NCI-H2227 treated with DMSO at 0.1 percent for 48 hours (cell line): ENCODE measurements at regions not wholly inside any gene's neighbourhood (a gene's known extent, or its start where the extent isn't known, plus 50 kb on each side); places are given as distances from the start of the nearest gene placed in this dataset.
"Not testable (repeated sequence)": the region's sequence is repeated elsewhere in the genome, so short reads cannot be mapped to it uniquely, and the experiment has no call there.

Experiments
- DNase-seq: peaks from one replicate; lab custom pipeline; 2025; lab: John Stamatoyannopoulos, UW

DNA sequence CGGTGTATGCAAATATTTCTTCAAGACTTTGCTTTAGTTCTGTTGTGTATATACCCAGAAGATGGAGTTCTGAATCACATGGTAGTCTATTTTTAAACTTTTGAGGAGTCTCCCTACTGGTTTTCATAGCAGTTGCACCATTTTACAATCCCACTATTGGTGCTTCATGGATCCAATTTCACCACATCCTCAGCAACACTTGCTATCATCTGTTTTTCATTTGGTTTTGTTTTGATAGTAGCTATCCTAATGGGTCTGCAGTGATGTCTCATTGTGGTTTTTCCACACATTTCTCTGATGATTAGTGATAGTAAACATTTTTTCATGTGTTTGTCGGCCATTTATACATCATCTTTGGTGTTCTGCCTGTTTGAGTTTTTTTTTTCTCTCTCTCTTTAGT, 1339.3 kb downstream of the EFNA5 start:
- no peak for DNase-seq

DNA sequence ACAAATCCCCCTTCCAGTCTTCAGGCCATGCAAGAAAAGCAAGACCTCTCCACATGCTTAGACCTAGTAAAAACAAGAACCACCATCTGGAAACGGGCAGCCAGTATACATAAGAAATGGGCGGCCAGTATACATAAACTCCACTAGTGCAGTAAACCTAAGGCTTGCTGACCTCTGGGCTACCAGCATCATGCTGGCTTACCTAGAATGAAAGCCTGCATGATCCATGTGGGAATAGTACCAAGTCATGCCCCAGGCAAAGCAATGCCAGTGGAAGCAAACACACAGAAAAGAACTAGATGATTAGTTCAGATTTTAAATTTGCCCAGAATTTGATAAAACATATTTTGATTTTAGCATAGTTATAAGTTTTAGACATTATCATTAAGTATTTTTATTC, 1346.4 kb downstream of the EFNA5 start:
- no peak for DNase-seq

GRCh38 chr5:106321242-106321641, 1349.5 kb downstream of the EFNA5 start:
- no peak for DNase-seq

- no peak for DNase-seq
These were observed 1356.4 kb downstream of the EFNA5 start for GRCh38 chr5:106314221-106314824.

DNA sequence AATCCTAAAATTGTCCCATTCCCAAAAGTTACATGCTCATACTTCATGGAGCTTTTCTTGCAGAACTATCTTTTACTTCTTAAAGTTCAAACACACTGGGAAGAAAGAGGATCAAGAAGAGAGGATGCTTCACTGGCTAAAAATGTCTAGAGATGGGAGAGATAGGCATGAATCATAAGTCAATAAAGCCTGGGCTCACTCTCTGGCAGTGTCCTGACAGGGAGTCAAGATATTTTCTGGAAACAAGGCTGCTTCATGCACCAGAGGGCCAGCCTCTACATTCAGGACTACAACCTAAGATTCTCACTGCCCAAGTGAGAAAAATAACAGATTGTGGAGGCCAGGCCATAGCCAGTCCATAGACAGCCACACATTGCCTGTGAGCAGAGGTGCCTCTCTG, 1358.4 kb downstream of the EFNA5 start:
- no peak for DNase-seq

GRCh38 chr5:106311230-106311915, 1359.4 kb downstream of the EFNA5 start:
- DNase-seq, result peak; percentile 28

- no peak for DNase-seq
These were observed 1363.5 kb downstream of the EFNA5 start for GRCh38 chr5:106307265-106307664.

- no peak for DNase-seq
These were observed 1364.3 kb downstream of the EFNA5 start for GRCh38 chr5:106306313-106307028.

DNA sequence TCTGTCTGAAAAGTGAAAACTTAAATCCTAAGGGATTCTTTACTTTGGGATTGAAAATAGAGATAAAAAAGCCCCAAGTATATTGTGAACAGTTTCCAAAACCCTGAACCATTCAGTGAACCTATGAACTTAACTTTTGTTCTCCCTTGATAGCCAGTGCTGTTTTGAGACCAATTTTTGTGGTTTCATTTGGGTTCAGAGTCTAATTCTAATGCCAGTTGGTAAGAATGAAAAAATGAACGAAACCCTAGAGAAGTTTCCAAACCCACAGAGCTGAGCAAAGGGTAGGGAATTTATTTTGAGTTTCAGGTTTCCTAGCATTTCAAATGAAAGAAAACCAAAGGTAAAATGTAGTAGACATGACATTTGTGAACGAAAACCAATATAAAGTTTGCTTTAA, 1366.8 kb downstream of the EFNA5 start:
- no peak for DNase-seq

DNA sequence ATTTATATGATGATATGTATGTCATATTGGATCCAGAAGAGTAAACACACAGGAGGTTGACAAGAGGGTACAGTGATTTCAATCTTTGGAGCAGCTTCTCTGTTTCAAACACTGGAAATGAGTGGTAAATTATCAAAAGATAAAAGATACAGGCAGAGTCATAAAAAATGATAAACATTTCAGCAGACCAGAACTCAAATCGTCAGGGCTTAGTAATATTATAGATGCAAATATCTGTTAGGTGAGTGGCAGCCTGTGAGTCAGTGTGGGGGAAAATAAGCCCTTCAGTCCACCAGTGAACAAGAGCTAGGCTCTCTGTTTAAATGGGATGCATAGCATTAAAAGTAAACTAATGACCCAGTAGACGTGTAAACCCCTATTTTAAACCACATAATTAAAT, 1378.1 kb downstream of the EFNA5 start:
- no peak for DNase-seq

GRCh38 chr5:106290841-106291240, 1379.9 kb downstream of the EFNA5 start:
- DNase-seq, result no peak

DNA sequence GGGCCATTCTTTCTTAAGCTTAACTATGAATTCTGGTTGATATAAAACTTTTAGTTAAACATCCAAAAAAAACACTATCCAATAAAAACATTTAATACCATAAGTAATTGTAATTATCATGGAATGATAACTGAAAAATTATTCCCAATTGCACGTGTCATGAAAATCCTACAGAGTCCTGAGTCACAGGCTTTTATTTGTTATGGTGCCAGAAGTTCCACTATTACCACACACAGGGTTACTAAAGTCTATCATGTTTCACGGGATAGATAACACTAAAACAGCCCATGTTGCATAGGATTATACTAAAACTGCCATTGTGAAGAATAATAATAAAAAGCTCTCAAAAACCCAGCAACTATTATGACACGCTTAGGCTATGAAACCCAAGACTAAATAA, 1381.8 kb downstream of the EFNA5 start:
- DNase-seq, result no peak

DNA sequence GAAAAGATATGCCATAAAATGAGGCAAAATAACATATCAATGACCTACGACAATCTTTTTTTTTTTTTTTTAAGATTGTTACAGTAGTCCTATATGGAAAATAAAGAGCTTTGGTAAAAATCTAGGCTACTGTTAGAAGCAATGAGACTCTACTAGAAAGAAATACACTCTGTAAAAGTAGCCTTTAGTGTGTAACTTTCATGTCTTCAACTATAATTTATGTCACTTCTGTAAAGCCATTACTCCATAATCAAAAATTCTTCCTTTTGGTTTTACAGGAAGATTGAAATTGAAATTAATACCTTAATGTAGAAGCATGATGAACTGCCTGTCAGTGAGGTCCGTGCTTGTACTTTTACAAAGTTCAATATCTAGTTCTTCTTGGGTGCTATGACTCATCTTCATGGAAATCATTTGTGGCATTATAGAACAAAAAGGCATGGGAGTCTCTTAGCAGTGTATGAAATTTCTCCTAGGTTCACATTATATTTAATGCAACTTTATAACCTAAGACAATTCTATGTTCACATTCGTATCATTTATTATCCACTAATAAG, 1393.1 kb downstream of the EFNA5 start:
- DNase-seq, result no peak

GRCh38 chr5:106269252-106269843, 1401.4 kb downstream of the EFNA5 start:
- no peak for DNase-seq

- DNase-seq, result no peak
These were observed 1403.5 kb downstream of the EFNA5 start for GRCh38 chr5:106267256-106267655.

GRCh38 chr5:106262395-106262794, 1408.3 kb downstream of the EFNA5 start:
- DNase-seq, result no peak

GRCh38 chr5:106259431-106260090, 1411.2 kb downstream of the EFNA5 start:
- not testable (repeated sequence) for DNase-seq

- DNase-seq, result no peak
These were observed 1412.1 kb downstream of the EFNA5 start for GRCh38 chr5:106258591-106259125.

- no peak for DNase-seq
These were observed 1416.0 kb downstream of the EFNA5 start for GRCh38 chr5:106254784-106255183.

DNA sequence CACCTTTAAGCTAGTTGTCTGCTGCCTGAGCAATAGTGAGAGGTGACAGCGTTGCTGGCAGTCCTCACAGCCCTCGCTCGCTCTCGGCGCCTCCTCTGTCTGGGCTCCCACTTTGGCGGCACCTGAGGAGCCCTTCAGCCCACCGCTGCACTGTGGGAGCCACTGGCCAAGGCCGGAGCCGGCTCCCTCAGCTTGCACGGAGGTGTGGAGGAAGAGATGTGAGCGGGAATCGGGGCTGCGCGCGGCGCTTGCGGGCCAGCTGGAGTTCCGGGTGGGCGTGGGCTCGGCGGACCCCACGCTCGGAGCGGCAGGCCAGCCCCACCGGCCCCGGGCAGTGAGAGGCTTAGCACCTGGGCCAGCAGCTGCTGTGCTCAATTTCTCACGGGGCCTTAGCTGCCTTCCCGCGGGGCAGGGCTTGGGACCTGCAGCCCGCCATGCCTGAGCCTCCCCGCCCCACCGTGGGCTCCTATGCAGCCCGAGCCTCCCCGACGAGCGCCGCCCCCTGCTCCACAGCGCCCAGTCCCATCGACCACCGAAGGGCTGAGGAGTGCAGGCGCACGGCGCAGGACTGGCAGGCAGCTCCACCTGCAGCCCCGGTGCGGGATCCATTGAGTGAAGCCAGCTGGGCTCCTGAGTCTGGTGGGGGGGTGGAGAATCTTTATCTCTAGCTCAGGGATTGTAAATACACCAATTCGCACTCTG, 1424.5 kb downstream of the EFNA5 start:
- DNase-seq, result not testable (repeated sequence)

- DNase-seq, result no peak
These were observed 1429.3 kb downstream of the EFNA5 start for GRCh38 chr5:106241409-106241808.
